Esophagus muscularis mucosa (tissue), 2 donors: ENCODE measurements at regions not wholly inside any gene's neighbourhood (a gene's known extent, or its start where the extent isn't known, plus 50 kb on each side); places are given as distances from the start of the nearest gene placed in this dataset.

Experiments
- POLR2A ChIP-seq: fragments of 450-650 bp; IDR thresholded peaks from one replicate; pipeline ENCODE4 v1.6.1; 2017; ENCODE audit warnings: antibody characterized with exemption, moderate library complexity, mild to moderate bottlenecking, low read depth
- POLR2AphosphoS5 ChIP-seq, 2 donors: sonication (generic); formaldehyde crosslinking; IDR thresholded peaks; one replicate each; pipeline ENCODE4 v1.6.1; 2017; ENCODE audit warnings: antibody characterized with exemption in 2 of 2

DNA sequence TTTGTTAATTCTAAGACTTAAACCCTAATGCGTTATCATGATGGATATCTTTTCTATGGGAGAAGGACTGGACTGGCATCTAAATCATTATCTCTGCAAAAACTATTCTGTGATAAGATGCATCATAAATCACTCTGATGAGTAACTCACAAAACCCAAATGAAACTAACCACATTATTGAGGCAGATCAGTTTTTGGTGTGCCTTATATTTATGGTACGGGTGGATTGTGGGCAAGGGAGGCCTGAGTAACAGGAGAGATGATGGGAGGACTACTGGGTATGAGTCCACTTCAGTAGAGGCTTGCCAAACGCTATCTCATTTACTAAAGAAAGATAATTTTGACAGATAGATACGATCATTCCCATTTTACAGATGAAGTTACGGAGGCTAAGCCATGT is 66.4 kb upstream of the GUCY1A1 start:
- no peak for TF ChIP-seq POLR2A
- TF ChIP-seq POLR2AphosphoS5 (IDR thresholded peaks at IDR 0.05) = no peak
